Mesendoderm (in vitro differentiated cells): ENCODE measurements at regions not wholly inside any gene's neighbourhood (a gene's known extent, or its start where the extent isn't known, plus 50 kb on each side); places are given as distances from the start of the nearest gene placed in this dataset.

Experiments used
- DNase-seq: peaks from one replicate; pipeline ENCODE4 v3.0.0; 2013
- H2AK5ac ChIP-seq: 2 replicates; pipeline ENCODE4 v1.6.1; 2013; ENCODE audit warnings: low read length, inconsistent platforms
- H2BK120ac ChIP-seq: 2 replicates; pipeline ENCODE4 v1.6.1; 2013; ENCODE audit warnings: low read depth, mild to moderate bottlenecking, low read length, moderate library complexity, mixed read lengths
- H2BK15ac ChIP-seq: replicated peaks from 2 replicates; pipeline ENCODE4 v1.6.1; 2013; ENCODE audit warnings: low read depth, mild to moderate bottlenecking, moderate library complexity
- H2BK5ac ChIP-seq: 2 replicates; pipeline ENCODE4 v1.6.1; 2013; ENCODE audit warnings: low read length, inconsistent platforms
- H3K18ac ChIP-seq: 2 replicates; pipeline ENCODE4 v1.6.1; 2013; ENCODE audit warnings: mild to moderate bottlenecking, low read length, mixed read lengths
- H3K23ac ChIP-seq: one replicate; pipeline ENCODE4 v1.6.1; 2013; ENCODE audit warnings: low read length
- H3K27ac ChIP-seq: 2 replicates; pipeline ENCODE4 v1.5.1; 2013; ENCODE audit warnings: low read depth, mild to moderate bottlenecking, inconsistent platforms, low read length, moderate library complexity
- H3K27me3 ChIP-seq: 2 replicates; pipeline ENCODE4 v1.6.1; 2013; ENCODE audit warnings: low read length, control low read depth, mild to moderate bottlenecking, inconsistent platforms; ENCODE audit not compliant: insufficient read depth, poor library complexity
- H3K36me3 ChIP-seq: 2 replicates; pipeline ENCODE4 v1.6.1; 2013; ENCODE audit warnings: low read length, inconsistent platforms; ENCODE audit not compliant: control insufficient read depth, insufficient read depth
- H3K4ac ChIP-seq: one replicate; pipeline ENCODE4 v1.6.1; 2013; ENCODE audit warnings: low read depth, mild to moderate bottlenecking, low read length, moderate library complexity
- H3K4me1 ChIP-seq: 2 replicates; pipeline ENCODE4 v1.6.1; 2013; ENCODE audit warnings: low read depth, low read length, inconsistent platforms; ENCODE audit not compliant: control insufficient read depth
- H3K4me2 ChIP-seq: 2 replicates; pipeline ENCODE4 v1.6.1; 2013; ENCODE audit warnings: low read length
- H3K4me3 ChIP-seq: 2 replicates; pipeline ENCODE4 v1.5.1; 2013; ENCODE audit warnings: mild to moderate bottlenecking, low read length
- H3K56ac ChIP-seq: one replicate; pipeline ENCODE4 v1.6.1; 2013; ENCODE audit warnings: low read length
- H3K79me1 ChIP-seq: 2 replicates; pipeline ENCODE4 v1.6.1; 2013; ENCODE audit warnings: low read length, inconsistent platforms
- H3K79me2 ChIP-seq: 2 replicates; pipeline ENCODE4 v1.6.1; 2013; ENCODE audit warnings: mild to moderate bottlenecking, low read length; ENCODE audit not compliant: control insufficient read depth, insufficient read depth
- H3K9ac ChIP-seq: 2 replicates; pipeline ENCODE4 v1.6.1; 2013; ENCODE audit warnings: low read length, inconsistent platforms
- H4K5ac ChIP-seq: one replicate; pipeline ENCODE4 v1.6.1; 2013; ENCODE audit warnings: low read length
- H4K8ac ChIP-seq: one replicate; pipeline ENCODE4 v1.6.1; 2013; ENCODE audit warnings: low read depth, mild to moderate bottlenecking, control low read depth, low read length, moderate library complexity
- WGBS: extraction: QIAGEN DNeasy Blood & Tissue Kit; methylation state at CpG from one replicate; pipeline ENCODE4 v1.1.7; 2013; ENCODE audit warnings: low lambda C conversion rate, missing lambda C conversion rate; ENCODE audit not compliant: insufficient coverage; ENCODE audit errors: extremely low coverage; 5-methylcytosine and 5-hydroxymethylcytosine counted together

GRCh38 chr2:12979066-12979465 lies 262.3 kb downstream of the TRIB2 start:
- DNase-seq = no peak
- WGBS = no CpG with 5 or more reads among the region's 3 CpGs
- Histone ChIP-seq H3K4ac (no peak overlapping the region), H3K18ac (no peak overlapping the region), H2BK15ac (no peak overlapping the region), H3K56ac (no peak overlapping the region), H3K9ac (no peak overlapping the region), H3K36me3 (no peaks in the 10 kb centered on the region), H3K4me3 (no peak overlapping the region), H3K4me2 (no peak overlapping the region), H3K23ac (no peak overlapping the region), H3K4me1 (no peaks in the 10 kb centered on the region), H4K8ac (no peak overlapping the region), H2AK5ac (no peak overlapping the region), H3K27me3 (no peaks in the 10 kb centered on the region), H2BK120ac (no peak overlapping the region), H3K79me2 (no peaks in the 10 kb centered on the region), H4K5ac (no peak overlapping the region), H3K27ac (no peak overlapping the region), H3K79me1 (no peaks in the 10 kb centered on the region), H2BK5ac (no peak overlapping the region)

- no peak overlapping the region for H3K23ac ChIP-seq
- H3K79me1 ChIP-seq = no peaks in the 10 kb centered on the region
- H3K4me1 ChIP-seq = no peaks in the 10 kb centered on the region
- H3K27me3 ChIP-seq = no peaks in the 10 kb centered on the region
- no peaks in the 10 kb centered on the region for H3K36me3 ChIP-seq
- H3K9ac ChIP-seq = no peak overlapping the region
- no peak overlapping the region for H2BK120ac ChIP-seq
- no peak overlapping the region for H2BK15ac ChIP-seq
- H4K8ac ChIP-seq = no peak overlapping the region
- H3K18ac ChIP-seq = no peak overlapping the region
- H3K4me2 ChIP-seq = no peak overlapping the region
- DNase-seq = peak; percentile 87
- no peak overlapping the region for H3K4me3 ChIP-seq
- no peak overlapping the region for H3K56ac ChIP-seq
- WGBS = no CpG with 5 or more reads among the region's 4 CpGs
- H2AK5ac ChIP-seq = no peak overlapping the region
- H2BK5ac ChIP-seq = no peak overlapping the region
- H3K79me2 ChIP-seq = no peaks in the 10 kb centered on the region
- no peak overlapping the region for H3K4ac ChIP-seq
- no peak overlapping the region for H3K27ac ChIP-seq
- H4K5ac ChIP-seq = no peak overlapping the region
Measured at GRCh38 chr2:12980817-12981216, 264.1 kb downstream of the TRIB2 start.

GRCh38 chr2:12982149-12982584 lies 265.4 kb downstream of the TRIB2 start:
- H3K79me2 ChIP-seq = no peaks in the 10 kb centered on the region
- H4K8ac ChIP-seq = no peak overlapping the region
- no peak overlapping the region for H4K5ac ChIP-seq
- no peak overlapping the region for H2BK15ac ChIP-seq
- no peaks in the 10 kb centered on the region for H3K79me1 ChIP-seq
- DNase-seq = no peak
- H3K4me3 ChIP-seq = no peak overlapping the region
- no peaks in the 10 kb centered on the region for H3K27me3 ChIP-seq
- H2BK120ac ChIP-seq = no peak overlapping the region
- WGBS = no CpG with 5 or more reads among the region's 1 CpG
- H2AK5ac ChIP-seq = no peak overlapping the region
- H3K18ac ChIP-seq = no peak overlapping the region
- H3K27ac ChIP-seq = no peak overlapping the region
- no peaks in the 10 kb centered on the region for H3K4me1 ChIP-seq
- H3K4me2 ChIP-seq = no peak overlapping the region
- no peak overlapping the region for H3K56ac ChIP-seq
- H3K23ac ChIP-seq = no peak overlapping the region
- no peak overlapping the region for H2BK5ac ChIP-seq
- no peak overlapping the region for H3K9ac ChIP-seq
- H3K36me3 ChIP-seq = no peaks in the 10 kb centered on the region
- H3K4ac ChIP-seq = no peak overlapping the region

GRCh38 chr2:12987246-12987645 lies 270.5 kb downstream of the TRIB2 start:
- H3K23ac ChIP-seq = no peak overlapping the region
- H3K18ac ChIP-seq = no peak overlapping the region
- H3K56ac ChIP-seq = no peak overlapping the region
- H3K36me3 ChIP-seq = no peaks in the 10 kb centered on the region
- H2BK15ac ChIP-seq = no peak overlapping the region
- H3K4me3 ChIP-seq = no peak overlapping the region
- no peak overlapping the region for H4K5ac ChIP-seq
- H2AK5ac ChIP-seq = no peak overlapping the region
- no peak overlapping the region for H3K9ac ChIP-seq
- H3K27me3 ChIP-seq = no peaks in the 10 kb centered on the region
- H3K79me2 ChIP-seq = no peaks in the 10 kb centered on the region
- H3K27ac ChIP-seq = no peak overlapping the region
- H2BK5ac ChIP-seq = no peak overlapping the region
- no peaks in the 10 kb centered on the region for H3K4me1 ChIP-seq
- no peaks in the 10 kb centered on the region for H3K79me1 ChIP-seq
- H3K4ac ChIP-seq = no peak overlapping the region
- H2BK120ac ChIP-seq = no peak overlapping the region
- no peak overlapping the region for H3K4me2 ChIP-seq
- no peak for DNase-seq
- no peak overlapping the region for H4K8ac ChIP-seq

GRCh38 chr2:12988279-12988678 lies 271.5 kb downstream of the TRIB2 start:
- no peak overlapping the region for H3K27ac ChIP-seq
- no peaks in the 10 kb centered on the region for H3K36me3 ChIP-seq
- no peak overlapping the region for H2AK5ac ChIP-seq
- H3K79me1 ChIP-seq = no peaks in the 10 kb centered on the region
- no peak overlapping the region for H4K5ac ChIP-seq
- no peak overlapping the region for H4K8ac ChIP-seq
- H3K4me2 ChIP-seq = no peak overlapping the region
- H3K27me3 ChIP-seq = no peaks in the 10 kb centered on the region
- no peak overlapping the region for H3K18ac ChIP-seq
- H3K79me2 ChIP-seq = no peaks in the 10 kb centered on the region
- H2BK120ac ChIP-seq = no peak overlapping the region
- no CpG with 5 or more reads among the region's 2 CpGs for WGBS
- DNase-seq = no peak
- H3K4ac ChIP-seq = no peak overlapping the region
- no peak overlapping the region for H3K4me3 ChIP-seq
- H3K23ac ChIP-seq = no peak overlapping the region
- H3K56ac ChIP-seq = no peak overlapping the region
- no peak overlapping the region for H2BK5ac ChIP-seq
- H3K9ac ChIP-seq = no peak overlapping the region
- no peaks in the 10 kb centered on the region for H3K4me1 ChIP-seq
- H2BK15ac ChIP-seq = no peak overlapping the region

GRCh38 chr2:12990523-12990922 lies 273.8 kb downstream of the TRIB2 start:
- WGBS = no CpG with 5 or more reads among the region's 1 CpG
- no peaks in the 10 kb centered on the region for H3K27me3 ChIP-seq
- no peak overlapping the region for H3K4me2 ChIP-seq
- H3K36me3 ChIP-seq = no peaks in the 10 kb centered on the region
- no peak overlapping the region for H3K9ac ChIP-seq
- H4K5ac ChIP-seq = no peak overlapping the region
- no peak overlapping the region for H2BK120ac ChIP-seq
- H3K4me1 ChIP-seq = no peaks in the 10 kb centered on the region
- H2BK5ac ChIP-seq = no peak overlapping the region
- H4K8ac ChIP-seq = no peak overlapping the region
- DNase-seq = no peak
- no peak overlapping the region for H3K23ac ChIP-seq
- no peak overlapping the region for H2BK15ac ChIP-seq
- no peak overlapping the region for H3K18ac ChIP-seq
- H2AK5ac ChIP-seq = no peak overlapping the region
- H3K27ac ChIP-seq = no peak overlapping the region
- no peaks in the 10 kb centered on the region for H3K79me2 ChIP-seq
- H3K4ac ChIP-seq = no peak overlapping the region
- H3K56ac ChIP-seq = no peak overlapping the region
- no peaks in the 10 kb centered on the region for H3K79me1 ChIP-seq
- H3K4me3 ChIP-seq = no peak overlapping the region
